ENCODE measurements at regions not wholly inside any gene's neighbourhood (a gene's known extent, or its start where the extent isn't known, plus 50 kb on each side); places are given as distances from the start of the nearest gene placed in this dataset.

DNA sequence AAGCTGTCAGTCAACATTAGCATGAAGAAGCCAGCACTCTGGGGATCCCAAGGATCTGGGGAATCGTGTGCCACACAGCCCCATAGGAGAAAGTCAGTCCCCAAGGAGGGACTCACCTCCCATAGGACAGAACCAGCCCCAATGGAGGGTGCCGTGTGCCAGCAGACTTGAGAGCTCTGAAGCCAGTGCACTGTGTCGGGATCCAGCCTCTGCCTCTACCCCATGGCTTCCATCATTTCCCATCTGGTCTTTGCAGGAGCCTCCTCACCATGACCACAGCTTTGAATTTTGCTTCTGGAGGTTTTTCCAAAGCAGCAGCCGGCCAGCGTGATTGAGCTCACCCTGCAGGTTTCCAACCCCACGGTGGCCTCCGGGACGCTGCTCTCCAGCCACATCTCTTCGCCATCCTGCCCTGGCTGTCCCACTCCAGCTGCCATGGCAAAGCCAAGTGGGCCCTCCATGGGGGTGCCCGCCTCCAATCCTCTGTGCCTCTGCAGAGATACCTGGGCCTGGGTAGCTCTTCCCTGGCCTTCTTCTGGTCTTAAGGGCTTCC is 171.8 kb upstream of the SHH start:
- TF ChIP-seq EZH2phosphoT487 (IDR thresholded peaks at IDR 0.05; ENCODE audit: insufficient read depth, low read depth) (no peak), EZH2 (IDR thresholded peaks at IDR 0.05; ENCODE audit: insufficient read depth, poor library complexity, severe bottlenecking) (no peak)

All from GM23248 (cell line).